LNCAP (cell line): ENCODE measurements at regions not wholly inside any gene's neighbourhood (a gene's known extent, or its start where the extent isn't known, plus 50 kb on each side); places are given as distances from the start of the nearest gene placed in this dataset.

Source experiments
- TF ChIP-seq, protein P1 (sequence below): fragments of 450-650 bp; IDR thresholded peaks from 2 replicates; pipeline ENCODE4 v1.5.1; 2017; ENCODE audit warnings: mild to moderate bottlenecking

DNA sequence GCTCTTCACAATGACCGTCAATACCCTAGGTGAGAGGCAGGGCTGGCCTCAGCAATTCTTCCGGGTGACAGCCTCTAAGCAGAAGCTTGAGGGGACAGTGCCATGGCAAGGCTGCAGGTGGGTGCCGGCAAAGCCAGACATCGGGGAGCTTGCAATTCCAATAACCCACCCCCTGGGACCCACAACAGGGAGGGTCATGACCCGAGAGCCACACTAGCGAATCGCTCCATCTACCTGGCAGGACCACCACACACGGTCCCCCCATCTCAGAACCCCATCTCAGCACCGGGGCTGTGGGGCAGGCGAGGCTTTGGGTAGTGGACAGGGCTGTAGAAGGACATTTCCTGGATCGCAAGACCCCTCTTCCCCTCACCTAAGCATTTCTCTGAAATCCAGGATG is 177.2 kb downstream of the ACKR3 start:
- TF ChIP-seq, protein P1, sequence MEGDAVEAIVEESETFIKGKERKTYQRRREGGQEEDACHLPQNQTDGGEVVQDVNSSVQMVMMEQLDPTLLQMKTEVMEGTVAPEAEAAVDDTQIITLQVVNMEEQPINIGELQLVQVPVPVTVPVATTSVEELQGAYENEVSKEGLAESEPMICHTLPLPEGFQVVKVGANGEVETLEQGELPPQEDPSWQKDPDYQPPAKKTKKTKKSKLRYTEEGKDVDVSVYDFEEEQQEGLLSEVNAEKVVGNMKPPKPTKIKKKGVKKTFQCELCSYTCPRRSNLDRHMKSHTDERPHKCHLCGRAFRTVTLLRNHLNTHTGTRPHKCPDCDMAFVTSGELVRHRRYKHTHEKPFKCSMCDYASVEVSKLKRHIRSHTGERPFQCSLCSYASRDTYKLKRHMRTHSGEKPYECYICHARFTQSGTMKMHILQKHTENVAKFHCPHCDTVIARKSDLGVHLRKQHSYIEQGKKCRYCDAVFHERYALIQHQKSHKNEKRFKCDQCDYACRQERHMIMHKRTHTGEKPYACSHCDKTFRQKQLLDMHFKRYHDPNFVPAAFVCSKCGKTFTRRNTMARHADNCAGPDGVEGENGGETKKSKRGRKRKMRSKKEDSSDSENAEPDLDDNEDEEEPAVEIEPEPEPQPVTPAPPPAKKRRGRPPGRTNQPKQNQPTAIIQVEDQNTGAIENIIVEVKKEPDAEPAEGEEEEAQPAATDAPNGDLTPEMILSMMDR: no peak

DNA sequence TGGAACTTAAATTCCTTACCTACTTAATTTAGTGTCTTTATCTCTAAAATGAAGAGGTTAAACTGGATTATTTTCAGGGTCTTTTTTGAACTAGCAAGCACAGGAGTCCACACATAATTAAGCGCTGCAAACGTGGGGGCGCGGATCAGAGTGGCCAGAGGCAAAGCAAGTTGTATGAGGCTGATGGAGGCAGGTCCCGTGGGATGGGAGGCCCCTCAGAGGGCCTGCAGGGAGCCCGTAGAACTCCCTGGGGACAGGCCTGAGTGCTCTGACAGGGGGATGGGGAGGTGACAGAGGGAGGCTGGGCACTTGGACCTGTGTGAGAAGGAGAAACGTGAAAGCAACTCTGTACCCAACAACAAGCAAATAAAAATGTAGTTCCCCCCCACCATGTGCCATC is 177.8 kb downstream of the ACKR3 start:
- TF ChIP-seq, protein P1: no peak

DNA sequence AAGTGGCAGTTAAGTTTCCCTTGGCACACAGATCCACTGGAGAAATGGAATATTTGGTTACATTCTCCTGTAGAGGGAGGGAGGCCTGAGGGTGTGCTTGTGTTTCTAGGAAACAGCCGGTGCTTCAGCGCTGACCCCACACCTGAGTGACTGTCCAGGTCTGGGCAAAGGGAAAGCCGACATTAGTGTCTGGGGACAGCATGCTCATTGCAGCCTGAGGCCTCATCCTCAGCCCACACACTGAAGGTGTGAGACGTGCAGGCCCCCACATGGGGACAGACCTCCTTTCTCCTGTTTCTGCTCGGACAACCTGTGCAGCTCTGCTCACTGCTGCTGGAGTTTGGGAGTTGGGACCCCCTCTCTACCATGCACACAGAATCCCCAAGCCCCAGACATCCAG is 178.3 kb downstream of the ACKR3 start:
- TF ChIP-seq, protein P1: no peak

DNA sequence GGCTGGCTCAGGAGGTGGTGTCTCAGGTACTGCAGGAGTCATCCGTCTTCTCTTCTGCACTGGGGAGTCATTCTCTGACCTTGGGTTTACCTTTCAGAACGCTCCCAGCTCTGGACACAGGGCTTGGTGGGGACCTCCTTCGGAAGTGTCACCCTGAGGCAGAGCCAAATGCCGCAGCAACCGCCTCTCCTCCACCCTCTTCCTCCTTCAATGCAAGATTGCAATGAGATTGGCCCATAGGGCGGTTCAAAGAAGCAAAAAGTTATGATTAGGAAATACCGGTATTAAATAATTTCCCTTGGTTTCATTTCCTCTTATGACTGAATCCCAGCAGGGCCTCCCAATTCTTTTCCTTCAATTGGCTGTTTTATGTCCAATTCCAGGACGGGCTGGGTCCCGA is 178.8 kb downstream of the ACKR3 start:
- TF ChIP-seq, protein P1: no peak

DNA sequence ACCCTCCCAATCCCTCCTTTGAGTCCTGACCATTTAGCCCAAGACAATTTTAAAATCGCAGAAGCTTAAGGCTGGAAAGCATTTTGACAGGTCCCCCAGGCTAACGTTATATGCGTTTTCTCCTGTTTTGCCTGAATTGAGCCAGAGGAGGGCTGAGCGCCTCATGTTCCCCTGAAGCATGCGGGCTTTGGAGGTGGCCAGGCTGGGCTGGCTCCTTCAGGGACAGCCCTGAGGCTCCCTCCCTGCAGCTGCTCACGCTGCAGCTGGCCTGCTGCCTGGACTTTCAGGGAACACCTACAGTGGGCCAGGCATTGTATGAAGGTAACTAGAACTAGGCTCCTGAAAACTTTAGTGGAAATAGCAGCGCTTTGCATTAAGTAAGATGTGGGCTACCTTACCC is 179.2 kb downstream of the ACKR3 start:
- TF ChIP-seq, protein P1: no peak

DNA sequence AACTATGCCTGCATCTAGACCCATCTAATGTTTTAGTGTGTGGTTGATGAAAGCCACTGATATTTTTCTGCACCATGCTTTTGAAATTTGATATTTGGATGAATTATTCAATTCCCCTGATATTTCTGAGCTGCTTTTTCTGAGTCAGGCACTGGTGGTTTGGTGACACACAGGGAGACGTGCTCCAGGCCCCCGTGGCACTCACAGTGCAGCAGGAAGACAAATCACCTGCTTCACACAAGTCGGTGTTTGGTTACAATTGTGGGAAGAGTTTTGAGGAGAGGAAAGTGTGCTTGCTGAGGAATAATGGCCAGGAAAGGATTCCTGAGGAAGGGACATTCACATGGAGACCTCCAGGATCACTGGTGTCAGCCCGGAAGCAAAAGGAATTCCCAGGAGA is 179.7 kb downstream of the ACKR3 start:
- TF ChIP-seq, protein P1: no peak

DNA sequence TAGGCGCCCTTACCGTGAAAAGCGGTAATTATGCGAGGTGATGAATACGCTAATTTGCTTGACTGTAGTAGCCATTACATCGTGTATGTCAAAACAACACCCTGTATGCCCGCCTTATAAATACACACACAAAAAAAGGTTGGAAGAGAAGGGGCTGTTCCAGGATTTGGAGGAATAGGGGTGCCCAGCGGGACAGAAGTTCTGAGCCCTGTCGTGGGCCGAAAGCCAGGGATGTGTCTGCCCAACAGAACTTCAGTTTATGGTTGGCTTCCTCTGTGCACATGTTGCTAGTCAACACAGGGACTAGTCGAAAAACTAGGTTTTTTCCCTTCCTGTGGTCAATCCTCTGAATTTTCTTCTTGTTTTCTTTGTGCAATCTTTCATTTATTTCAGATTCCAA is 182.5 kb downstream of the ACKR3 start:
- TF ChIP-seq, protein P1: no peak

DNA sequence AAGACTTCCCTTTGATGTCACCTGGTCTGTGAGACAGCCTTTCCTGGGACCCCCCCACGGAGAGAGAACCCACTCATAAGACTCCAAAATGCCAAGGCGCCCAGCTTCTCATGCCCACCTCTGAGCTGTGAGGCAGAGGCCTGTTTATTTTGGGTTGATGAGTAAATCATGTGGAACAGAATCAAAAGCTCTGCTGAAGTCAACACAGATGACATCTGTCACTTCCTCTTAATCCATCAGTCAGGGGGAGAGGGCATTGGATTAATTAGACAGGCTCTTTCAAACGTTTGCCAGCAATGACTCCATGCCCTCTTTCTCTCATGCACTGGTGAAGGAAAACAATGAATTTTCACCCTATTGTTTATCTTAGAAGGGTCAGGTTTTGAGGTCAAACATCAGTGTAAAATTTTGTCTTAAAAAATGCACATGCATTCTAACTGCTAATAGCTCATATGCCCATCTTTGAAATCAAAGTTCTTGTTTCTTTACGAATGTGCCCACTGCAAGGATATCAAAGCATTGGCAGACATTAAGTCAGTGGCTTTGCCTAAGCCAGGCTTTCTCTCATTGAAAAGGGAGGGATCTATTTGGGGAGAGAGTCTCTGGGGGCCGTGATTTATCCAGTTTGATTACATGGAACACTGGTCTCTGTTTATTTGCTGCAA is 184.1 kb downstream of the ACKR3 start:
- TF ChIP-seq, protein P1: no peak
